OCI-LY7 (cell line): ENCODE measurements at regions not wholly inside any gene's neighbourhood (a gene's known extent, or its start where the extent isn't known, plus 50 kb on each side); places are given as distances from the start of the nearest gene placed in this dataset.

Source experiments
- BruUV-seq: library from RNA; stranded (reverse); fragments of 400-500 nt; replicated peaks from 2 replicates; lab custom pipeline; 2021; lab: Mats Ljungman, UMichigan
- CTCF ChIA-PET: fragments of 300-600 bp; sonication (Branson Sonifier 250); formaldehyde crosslinking; loops from one replicate; lab custom pipeline; 2022; ENCODE audit warnings: antibody characterized with exemption; ENCODE audit not compliant: unreplicated experiment; lab: Charles Lee
- POLR2A ChIA-PET: fragments of 300-600 bp; sonication (Branson Sonifier 250); formaldehyde crosslinking; loops from one replicate; lab custom pipeline; 2022; ENCODE audit warnings: antibody characterized with exemption; lab: Charles Lee
- DNase-seq: peaks from one replicate; pipeline ENCODE4 v3.0.0-alpha.2; 2015; ENCODE audit warnings: low spot score
- H2AFZ ChIP-seq: fragments of 200-600 bp; sonication (generic), shearing (Covaris generic); 2 replicates; pipeline ENCODE4 v1.6.1; 2014; ENCODE audit warnings: mild to moderate bottlenecking, antibody characterized with exemption, low read length, moderate library complexity
- H3K27ac ChIP-seq: fragments of 200-600 bp; sonication (generic); 2 replicates; pipeline ENCODE4 v1.5.1; 2014; ENCODE audit warnings: mixed run types, low read depth, mild to moderate bottlenecking, moderate library complexity, low read length, inconsistent platforms; ENCODE audit not compliant: poor library complexity, severe bottlenecking
- H3K36me3 ChIP-seq: fragments of 200-600 bp; sonication (generic); 2 replicates; pipeline ENCODE4 v1.6.1; 2014; ENCODE audit warnings: mild to moderate bottlenecking, antibody characterized with exemption, low read length, moderate library complexity, mixed read lengths; ENCODE audit not compliant: insufficient read depth
- H3K4me1 ChIP-seq: fragments of 200-600 bp; sonication (generic); 2 replicates; pipeline ENCODE4 v1.5.1; 2014; ENCODE audit warnings: mild to moderate bottlenecking, low read length; ENCODE audit not compliant: insufficient read depth, poor library complexity, severe bottlenecking
- H3K4me2 ChIP-seq: fragments of 200-600 bp; sonication (generic); 2 replicates; pipeline ENCODE4 v1.6.1; 2014; ENCODE audit warnings: mild to moderate bottlenecking, low read length
- H3K4me3 ChIP-seq: fragments of 200-600 bp; sonication (generic); 2 replicates; pipeline ENCODE4 v1.5.1; 2014; ENCODE audit warnings: mild to moderate bottlenecking, low read depth, low read length; ENCODE audit not compliant: poor library complexity, severe bottlenecking
- H3K79me2 ChIP-seq: fragments of 200-600 bp; sonication (generic); 2 replicates; pipeline ENCODE4 v1.6.1; 2016; ENCODE audit warnings: low read depth, mild to moderate bottlenecking, low read length, moderate library complexity, mixed read lengths; ENCODE audit not compliant: insufficient read depth
- H3K9me2 ChIP-seq: fragments of 200-600 bp; sonication (generic); 2 replicates; pipeline ENCODE4 v1.6.1; 2016; ENCODE audit warnings: mild to moderate bottlenecking, low read length, mixed read lengths; ENCODE audit not compliant: insufficient read depth
- H3K9me3 ChIP-seq: fragments of 200-600 bp; sonication (generic); 2 replicates; pipeline ENCODE4 v1.6.1; 2014; ENCODE audit warnings: mild to moderate bottlenecking, mixed run types, low read length, mixed read lengths
- H4K20me1 ChIP-seq: fragments of 200-600 bp; sonication (generic); 2 replicates; pipeline ENCODE4 v1.6.1; 2014; ENCODE audit warnings: mild to moderate bottlenecking, antibody characterized with exemption, low read length, moderate library complexity, mixed read lengths; ENCODE audit not compliant: insufficient read depth
- EZH2phosphoT487 ChIP-seq: fragments of 200-600 bp; sonication (generic); IDR thresholded peaks from 2 replicates; pipeline ENCODE4 v1.6.1; 2018; ENCODE audit warnings: low read depth, borderline replicate concordance, mild to moderate bottlenecking, mixed run types, antibody characterized with exemption, low read length, moderate library complexity, mixed read lengths
- intact Hi-C: fragments of 100-400 bp; cut with micrococcal nuclease; formaldehyde crosslinking; loops from one replicate; pipeline ENCODE4 v1.10.0; 2022; ENCODE audit not compliant: unreplicated experiment
- TF ChIP-seq, protein P1 (sequence below): fragments of 200-600 bp; sonication (generic); conservative IDR thresholded peaks from 2 replicates; pipeline ENCODE4 v1.5.1; 2014; ENCODE audit warnings: mild to moderate bottlenecking, antibody characterized with exemption, low read length, moderate library complexity, mixed read lengths

DNA sequence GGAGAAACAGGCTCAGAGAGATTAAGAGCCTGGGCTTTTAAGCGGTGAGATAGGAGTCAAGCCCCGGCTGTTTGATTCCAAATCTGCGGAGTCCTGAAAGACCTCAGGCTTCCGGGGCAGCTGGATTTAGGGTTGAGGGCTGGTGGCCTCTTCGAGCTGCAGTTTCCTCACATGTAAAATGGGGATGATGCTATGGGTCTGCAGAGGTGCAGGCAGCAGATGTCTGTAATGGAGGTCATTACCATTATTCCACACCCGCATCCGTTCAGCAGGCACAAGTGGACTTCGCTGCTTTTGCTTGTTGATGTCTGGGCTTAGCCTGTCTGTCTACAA, 175.6 kb upstream of the HS6ST1 start:
- TF ChIP-seq, protein P1, sequence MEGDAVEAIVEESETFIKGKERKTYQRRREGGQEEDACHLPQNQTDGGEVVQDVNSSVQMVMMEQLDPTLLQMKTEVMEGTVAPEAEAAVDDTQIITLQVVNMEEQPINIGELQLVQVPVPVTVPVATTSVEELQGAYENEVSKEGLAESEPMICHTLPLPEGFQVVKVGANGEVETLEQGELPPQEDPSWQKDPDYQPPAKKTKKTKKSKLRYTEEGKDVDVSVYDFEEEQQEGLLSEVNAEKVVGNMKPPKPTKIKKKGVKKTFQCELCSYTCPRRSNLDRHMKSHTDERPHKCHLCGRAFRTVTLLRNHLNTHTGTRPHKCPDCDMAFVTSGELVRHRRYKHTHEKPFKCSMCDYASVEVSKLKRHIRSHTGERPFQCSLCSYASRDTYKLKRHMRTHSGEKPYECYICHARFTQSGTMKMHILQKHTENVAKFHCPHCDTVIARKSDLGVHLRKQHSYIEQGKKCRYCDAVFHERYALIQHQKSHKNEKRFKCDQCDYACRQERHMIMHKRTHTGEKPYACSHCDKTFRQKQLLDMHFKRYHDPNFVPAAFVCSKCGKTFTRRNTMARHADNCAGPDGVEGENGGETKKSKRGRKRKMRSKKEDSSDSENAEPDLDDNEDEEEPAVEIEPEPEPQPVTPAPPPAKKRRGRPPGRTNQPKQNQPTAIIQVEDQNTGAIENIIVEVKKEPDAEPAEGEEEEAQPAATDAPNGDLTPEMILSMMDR: no peak
- no peak for TF ChIP-seq EZH2phosphoT487
- DNase-seq: no peak
- Histone ChIP-seq H3K9me3 (no peaks in the 10 kb centered on the region), H3K4me2 (no peak overlapping the region), H3K4me1 (no peaks in the 10 kb centered on the region), H3K4me3 (no peak overlapping the region), H2AFZ (no peak overlapping the region), H4K20me1 (no peaks in the 10 kb centered on the region), H3K79me2 (no peaks in the 10 kb centered on the region), H3K27ac (no peak overlapping the region), H3K36me3 (no peaks in the 10 kb centered on the region), H3K9me2 (no peaks in the 10 kb centered on the region)
- intact Hi-C loops: no loop called here
- ChIA-PET CTCF (no interaction called here), POLR2A (no interaction called here)
- BruUV-seq: no TSS peak

DNA sequence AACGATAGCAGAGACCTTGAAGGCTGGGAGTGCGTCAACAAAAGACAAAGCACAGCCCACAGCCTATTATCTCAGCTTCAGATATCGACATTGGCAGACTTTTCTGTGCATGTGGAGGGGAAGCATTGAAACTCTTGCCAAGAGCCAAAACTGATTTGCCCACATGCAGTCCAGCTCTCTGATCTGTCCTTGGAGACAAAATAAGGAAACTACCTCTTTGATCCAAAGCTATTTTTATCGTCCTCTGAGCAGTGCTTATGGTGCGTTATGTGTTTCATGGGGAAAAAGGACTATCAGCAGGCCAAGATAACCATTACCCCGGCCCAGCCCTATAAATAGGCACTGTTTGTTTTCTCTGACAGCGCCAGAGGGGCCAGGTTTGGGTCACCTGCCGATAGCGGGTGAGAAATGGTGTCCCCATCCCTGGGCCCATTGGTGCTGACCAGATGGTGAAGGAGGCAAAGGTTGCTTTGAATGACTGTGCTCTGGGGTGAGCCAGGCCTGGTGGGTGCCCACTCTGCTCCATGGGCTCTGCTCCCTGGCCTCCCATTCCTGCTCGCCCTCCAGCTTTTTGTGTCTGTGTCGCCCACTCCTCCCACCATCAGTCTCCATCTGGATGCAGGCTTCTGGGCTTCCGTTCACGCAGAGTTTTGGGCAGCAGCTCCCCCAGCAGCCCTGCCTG, 176.1 kb upstream of the HS6ST1 start:
- no peaks in the 10 kb centered on the region for H4K20me1 ChIP-seq
- ChIA-PET CTCF (no interaction called here), POLR2A (no interaction called here)
- BruUV-seq: no TSS peak
- intact Hi-C loops: no loop called here
- H3K4me2 ChIP-seq: no peak overlapping the region
- no peak overlapping the region for H3K4me3 ChIP-seq
- H3K36me3 ChIP-seq: no peaks in the 10 kb centered on the region
- no peak overlapping the region for H2AFZ ChIP-seq
- no peaks in the 10 kb centered on the region for H3K79me2 ChIP-seq
- H3K9me2 ChIP-seq: no peaks in the 10 kb centered on the region
- no peak for DNase-seq
- TF ChIP-seq, protein P1: no peak
- TF ChIP-seq EZH2phosphoT487: no peak
- no peaks in the 10 kb centered on the region for H3K9me3 ChIP-seq
- H3K27ac ChIP-seq: no peak overlapping the region
- H3K4me1 ChIP-seq: no peaks in the 10 kb centered on the region

DNA sequence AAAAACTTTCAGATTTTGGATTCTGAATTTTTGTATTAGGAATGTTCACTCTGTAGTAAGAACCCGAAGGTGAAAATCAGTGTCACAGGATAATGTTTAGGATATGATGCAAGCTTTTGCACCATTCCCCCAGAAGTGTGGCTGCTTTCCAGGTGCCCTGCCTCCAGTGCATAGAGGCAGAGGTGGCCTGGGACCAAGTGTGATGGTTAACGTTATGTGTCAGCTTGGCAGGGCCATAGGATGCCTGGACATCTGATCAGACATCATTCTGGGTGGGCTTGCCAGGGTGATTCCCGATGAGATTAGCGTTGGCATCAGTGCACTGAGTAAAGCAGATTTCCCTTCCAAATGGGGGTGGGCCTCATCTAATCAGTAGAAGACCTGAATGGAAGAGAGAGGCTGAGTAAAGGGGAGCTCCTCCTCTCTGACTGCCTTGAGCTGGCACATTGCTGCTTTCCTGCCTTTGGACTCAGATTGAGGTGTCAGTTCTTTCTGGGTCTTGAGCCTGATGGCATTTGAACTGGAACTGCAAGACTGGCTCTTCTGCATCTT, 177.4 kb upstream of the HS6ST1 start:
- BruUV-seq: no TSS peak
- no peaks in the 10 kb centered on the region for H3K9me2 ChIP-seq
- H2AFZ ChIP-seq: no peak overlapping the region
- H3K79me2 ChIP-seq: no peaks in the 10 kb centered on the region
- no peaks in the 10 kb centered on the region for H3K4me1 ChIP-seq
- TF ChIP-seq, protein P1: no peak
- no peak for TF ChIP-seq EZH2phosphoT487
- CTCF ChIA-PET: no interaction called here
- no peak overlapping the region for H3K27ac ChIP-seq
- H3K4me3 ChIP-seq: no peak overlapping the region
- no peaks in the 10 kb centered on the region for H3K36me3 ChIP-seq
- POLR2A ChIA-PET: no interaction called here
- H3K4me2 ChIP-seq: no peak overlapping the region
- no peak for DNase-seq
- no peaks in the 10 kb centered on the region for H4K20me1 ChIP-seq
- H3K9me3 ChIP-seq: no peaks in the 10 kb centered on the region
- intact Hi-C loops: no loop called here
